ENCODE measurements at regions not wholly inside any gene's neighbourhood (a gene's known extent, or its start where the extent isn't known, plus 50 kb on each side); places are given as distances from the start of the nearest gene placed in this dataset.

GRCh38 chr20:50269091-50270033 lies 78.7 kb downstream of the CEBPB start:
- Histone ChIP-seq H3K4me3 (ENCODE audit: low read length in 2 of 2) (no peak overlapping the region), H2BK120ac (ENCODE audit: low read depth, low read length) (no peak overlapping the region), H4K91ac (ENCODE audit: low read depth, low read length, poor library complexity) (no peak overlapping the region), H3K4me2 (ENCODE audit: insufficient read depth, low read length, poor library complexity, severe bottlenecking) (no peak overlapping the region), H3K4ac (ENCODE audit: low read length) (no peak overlapping the region), H3K27me3 (ENCODE audit: control insufficient read depth in 3 of 3, insufficient read depth in 3 of 3, low read depth in 1 of 3, low read length in 3 of 3) (peaks cover 0 to 9% (median 0%) of the 10 kb centered on the region in 3 experiments), H3K9ac (ENCODE audit: low read depth, low read length, poor library complexity) (no peak overlapping the region), H2AK5ac (ENCODE audit: low read depth, low read length) (peak overlapping the region; percentile 98), H2BK15ac (ENCODE audit: low read length) (peak overlapping the region; percentile 88), H3K4me1 (ENCODE audit: control insufficient read depth in 2 of 2, insufficient read depth in 1 of 2, low read depth in 1 of 2, low read length in 2 of 2) (peaks cover 0 to 13% of the 10 kb centered on the region in 2 donors), H3K23ac (ENCODE audit: low read depth, low read length, poor library complexity) (peak overlapping the region; percentile 12), H2BK5ac (ENCODE audit: low read length) (peak overlapping the region; percentile 4), H3K14ac (ENCODE audit: low read length) (peak overlapping the region; percentile 43), H2BK12ac (ENCODE audit: low read length) (no peak overlapping the region), H4K8ac (ENCODE audit: low read depth, low read length) (no peak overlapping the region), H3K27ac (replicated peaks; ENCODE audit: low read length) (no peak overlapping the region), H3K36me3 (replicated peaks in 1 of 2; ENCODE audit: control insufficient read depth in 2 of 2, insufficient read depth in 2 of 2, low read length in 2 of 2) (no peaks in the 10 kb centered on the region), H3K9me3 (replicated peaks in 1 of 2; ENCODE audit: control insufficient read depth in 2 of 2, insufficient read depth in 1 of 2, low read depth in 1 of 2, low read length in 2 of 2) (no peaks in the 10 kb centered on the region), H3K18ac (ENCODE audit: low read length) (peak overlapping the region; percentile 71), H3K79me1 (ENCODE audit: low read depth, low read length) (no peaks in the 10 kb centered on the region), H2AFZ (ENCODE audit: low read length) (no peak overlapping the region)
- WGBS, 2 donors (ENCODE audit: extremely low coverage in 2 of 2, insufficient read length in 2 of 2, insufficient replicate concordance in 1 of 2): no CpG with 5 or more reads among the region's 20 CpGs
- DNase-seq (ENCODE audit: low spot score): no peak

- peak overlapping the region; percentile 87 for H2BK12ac ChIP-seq (ENCODE audit: low read length)
- no peak overlapping the region for H3K4me2 ChIP-seq (ENCODE audit: insufficient read depth, low read length, poor library complexity, severe bottlenecking)
- peaks cover 0 to 12% (median 0%) of the 10 kb centered on the region in 3 experiments for H3K27me3 ChIP-seq (ENCODE audit: control insufficient read depth in 3 of 3, insufficient read depth in 3 of 3, low read depth in 1 of 3, low read length in 3 of 3)
- H3K4ac ChIP-seq (ENCODE audit: low read length): no peak overlapping the region
- H3K27ac ChIP-seq (replicated peaks; ENCODE audit: low read length): no peak overlapping the region
- peaks cover 0 to 13% of the 10 kb centered on the region in 2 donors for H3K4me1 ChIP-seq (ENCODE audit: control insufficient read depth in 2 of 2, insufficient read depth in 1 of 2, low read depth in 1 of 2, low read length in 2 of 2)
- H2BK15ac ChIP-seq (ENCODE audit: low read length): peak overlapping the region; percentile 76
- WGBS, 2 donors (ENCODE audit: extremely low coverage in 2 of 2, insufficient read length in 2 of 2, insufficient replicate concordance in 1 of 2): no CpG with 5 or more reads among the region's 8 CpGs
- H3K36me3 ChIP-seq (replicated peaks in 1 of 2; ENCODE audit: control insufficient read depth in 2 of 2, insufficient read depth in 2 of 2, low read length in 2 of 2): no peaks in the 10 kb centered on the region
- no peak overlapping the region for H4K91ac ChIP-seq (ENCODE audit: low read depth, low read length, poor library complexity)
- peak overlapping the region; percentile 98 for H2AK5ac ChIP-seq (ENCODE audit: low read depth, low read length)
- no peak overlapping the region for H3K14ac ChIP-seq (ENCODE audit: low read length)
- H3K79me1 ChIP-seq (ENCODE audit: low read depth, low read length): no peaks in the 10 kb centered on the region
- no peak overlapping the region for H2BK5ac ChIP-seq (ENCODE audit: low read length)
- H2BK120ac ChIP-seq (ENCODE audit: low read depth, low read length): no peak overlapping the region
- no peak overlapping the region for H3K4me3 ChIP-seq (ENCODE audit: low read length in 2 of 2)
- peak overlapping the region; percentile 14 for H3K9ac ChIP-seq (ENCODE audit: low read depth, low read length, poor library complexity)
- peak overlapping the region; percentile 78 for H3K18ac ChIP-seq (ENCODE audit: low read length)
- no peak for DNase-seq (ENCODE audit: low spot score)
- H3K23ac ChIP-seq (ENCODE audit: low read depth, low read length, poor library complexity): no peak overlapping the region
- peak overlapping the region; percentile 45 for H4K8ac ChIP-seq (ENCODE audit: low read depth, low read length)
- no peak overlapping the region for H2AFZ ChIP-seq (ENCODE audit: low read length)
- no peaks in the 10 kb centered on the region for H3K9me3 ChIP-seq (replicated peaks in 1 of 2; ENCODE audit: control insufficient read depth in 2 of 2, insufficient read depth in 1 of 2, low read depth in 1 of 2, low read length in 2 of 2)
Observed at GRCh38 chr20:50270034-50270395, 79.4 kb downstream of the CEBPB start.

GRCh38 chr20:50270569-50270968 lies 79.9 kb downstream of the CEBPB start:
- Histone ChIP-seq H3K27ac (replicated peaks; ENCODE audit: low read length) (no peak overlapping the region), H3K4me2 (ENCODE audit: insufficient read depth, low read length, poor library complexity, severe bottlenecking) (no peak overlapping the region), H3K9ac (ENCODE audit: low read depth, low read length, poor library complexity) (no peak overlapping the region), H4K91ac (ENCODE audit: low read depth, low read length, poor library complexity) (no peak overlapping the region), H2BK120ac (ENCODE audit: low read depth, low read length) (no peak overlapping the region), H2BK5ac (ENCODE audit: low read length) (no peak overlapping the region), H3K18ac (ENCODE audit: low read length) (peak overlapping the region; percentile 52), H2BK12ac (ENCODE audit: low read length) (no peak overlapping the region), H3K4me1 (ENCODE audit: control insufficient read depth in 2 of 2, insufficient read depth in 1 of 2, low read depth in 1 of 2, low read length in 2 of 2) (peaks cover 0 to 13% of the 10 kb centered on the region in 2 donors), H3K79me1 (ENCODE audit: low read depth, low read length) (no peaks in the 10 kb centered on the region), H3K27me3 (ENCODE audit: control insufficient read depth in 3 of 3, insufficient read depth in 3 of 3, low read depth in 1 of 3, low read length in 3 of 3) (peaks cover 0 to 14% (median 0%) of the 10 kb centered on the region in 3 experiments), H2AFZ (ENCODE audit: low read length) (no peak overlapping the region), H3K4ac (ENCODE audit: low read length) (no peak overlapping the region), H3K9me3 (replicated peaks in 1 of 2; ENCODE audit: control insufficient read depth in 2 of 2, insufficient read depth in 1 of 2, low read depth in 1 of 2, low read length in 2 of 2) (no peaks in the 10 kb centered on the region), H4K8ac (ENCODE audit: low read depth, low read length) (no peak overlapping the region), H3K14ac (ENCODE audit: low read length) (peak overlapping the region; percentile 47), H3K23ac (ENCODE audit: low read depth, low read length, poor library complexity) (no peak overlapping the region), H3K36me3 (replicated peaks in 1 of 2; ENCODE audit: control insufficient read depth in 2 of 2, insufficient read depth in 2 of 2, low read length in 2 of 2) (no peaks in the 10 kb centered on the region), H2AK5ac (ENCODE audit: low read depth, low read length) (peak overlapping the region; percentile 63), H2BK15ac (ENCODE audit: low read length) (no peak overlapping the region), H3K4me3 (ENCODE audit: low read length in 2 of 2) (peak overlapping the region in 1 of 2 donors; percentile 25)
- no CpG with 5 or more reads among the region's 19 CpGs for WGBS, 2 donors (ENCODE audit: extremely low coverage in 2 of 2, insufficient read length in 2 of 2, insufficient replicate concordance in 1 of 2)
- no peak for DNase-seq (ENCODE audit: low spot score)

- Histone ChIP-seq H3K36me3 (replicated peaks in 1 of 2; ENCODE audit: control insufficient read depth in 2 of 2, insufficient read depth in 2 of 2, low read length in 2 of 2) (no peaks in the 10 kb centered on the region), H3K4ac (ENCODE audit: low read length) (no peak overlapping the region), H3K4me3 (ENCODE audit: low read length in 2 of 2) (no peak overlapping the region), H3K27me3 (ENCODE audit: control insufficient read depth in 3 of 3, insufficient read depth in 3 of 3, low read depth in 1 of 3, low read length in 3 of 3) (peaks cover 0 to 14% (median 0%) of the 10 kb centered on the region in 3 experiments), H3K27ac (replicated peaks; ENCODE audit: low read length) (no peak overlapping the region), H3K4me2 (ENCODE audit: insufficient read depth, low read length, poor library complexity, severe bottlenecking) (no peak overlapping the region), H3K18ac (ENCODE audit: low read length) (no peak overlapping the region), H2BK15ac (ENCODE audit: low read length) (no peak overlapping the region), H3K79me1 (ENCODE audit: low read depth, low read length) (no peaks in the 10 kb centered on the region), H3K9me3 (replicated peaks in 1 of 2; ENCODE audit: control insufficient read depth in 2 of 2, insufficient read depth in 1 of 2, low read depth in 1 of 2, low read length in 2 of 2) (no peaks in the 10 kb centered on the region), H4K8ac (ENCODE audit: low read depth, low read length) (no peak overlapping the region), H3K14ac (ENCODE audit: low read length) (no peak overlapping the region), H3K4me1 (ENCODE audit: control insufficient read depth in 2 of 2, insufficient read depth in 1 of 2, low read depth in 1 of 2, low read length in 2 of 2) (peaks cover 0 to 13% of the 10 kb centered on the region in 2 donors), H2AK5ac (ENCODE audit: low read depth, low read length) (no peak overlapping the region), H4K91ac (ENCODE audit: low read depth, low read length, poor library complexity) (no peak overlapping the region), H2BK120ac (ENCODE audit: low read depth, low read length) (no peak overlapping the region), H2AFZ (ENCODE audit: low read length) (no peak overlapping the region), H3K9ac (ENCODE audit: low read depth, low read length, poor library complexity) (no peak overlapping the region), H2BK5ac (ENCODE audit: low read length) (no peak overlapping the region), H3K23ac (ENCODE audit: low read depth, low read length, poor library complexity) (no peak overlapping the region), H2BK12ac (ENCODE audit: low read length) (no peak overlapping the region)
- DNase-seq (ENCODE audit: low spot score): no peak
- no CpG with 5 or more reads among the region's 7 CpGs for WGBS, 2 donors (ENCODE audit: extremely low coverage in 2 of 2, insufficient read length in 2 of 2, insufficient replicate concordance in 1 of 2)
Observed at GRCh38 chr20:50271176-50271575, 80.5 kb downstream of the CEBPB start.

Data from neuronal stem cell (in vitro differentiated cells).